IPS DF 6.9 (cell line): ENCODE measurements at regions not wholly inside any gene's neighbourhood (a gene's known extent, or its start where the extent isn't known, plus 50 kb on each side); places are given as distances from the start of the nearest gene placed in this dataset.

Experiments used
- DNase-seq: peaks from one replicate; pipeline ENCODE4 v3.0.0-alpha.2; 2013; ENCODE audit warnings: low read depth, low spot score
- H3K27ac ChIP-seq: one replicate; pipeline ENCODE4 v1.5.1; 2013; ENCODE audit warnings: low read length, control low read depth
- H3K27me3 ChIP-seq: 2 replicates; pipeline ENCODE4 v1.6.1; 2013; ENCODE audit warnings: mild to moderate bottlenecking, low read length; ENCODE audit not compliant: control insufficient read depth, insufficient read depth
- H3K36me3 ChIP-seq: 2 replicates; pipeline ENCODE4 v1.6.1; 2013; ENCODE audit warnings: low read length; ENCODE audit not compliant: control insufficient read depth, insufficient read depth
- H3K4me1 ChIP-seq: 2 replicates; pipeline ENCODE4 v1.6.1; 2013; ENCODE audit warnings: low read length; ENCODE audit not compliant: control insufficient read depth, insufficient read depth
- H3K4me3 ChIP-seq: 2 replicates; pipeline ENCODE4 v1.5.1; 2013; ENCODE audit warnings: mild to moderate bottlenecking, low read length
- H3K9me3 ChIP-seq: 2 replicates; pipeline ENCODE4 v1.6.1; 2013; ENCODE audit warnings: low read length, inconsistent platforms; ENCODE audit not compliant: control insufficient read depth, insufficient read depth
- WGBS: extraction: QIAGEN DNeasy Blood & Tissue Kit; methylation state at CpG from one replicate; pipeline ENCODE4 v1.1.7; 2013; ENCODE audit warnings: mixed read lengths, missing lambda C conversion rate; ENCODE audit not compliant: insufficient read length, insufficient coverage; 5-methylcytosine and 5-hydroxymethylcytosine counted together

DNA sequence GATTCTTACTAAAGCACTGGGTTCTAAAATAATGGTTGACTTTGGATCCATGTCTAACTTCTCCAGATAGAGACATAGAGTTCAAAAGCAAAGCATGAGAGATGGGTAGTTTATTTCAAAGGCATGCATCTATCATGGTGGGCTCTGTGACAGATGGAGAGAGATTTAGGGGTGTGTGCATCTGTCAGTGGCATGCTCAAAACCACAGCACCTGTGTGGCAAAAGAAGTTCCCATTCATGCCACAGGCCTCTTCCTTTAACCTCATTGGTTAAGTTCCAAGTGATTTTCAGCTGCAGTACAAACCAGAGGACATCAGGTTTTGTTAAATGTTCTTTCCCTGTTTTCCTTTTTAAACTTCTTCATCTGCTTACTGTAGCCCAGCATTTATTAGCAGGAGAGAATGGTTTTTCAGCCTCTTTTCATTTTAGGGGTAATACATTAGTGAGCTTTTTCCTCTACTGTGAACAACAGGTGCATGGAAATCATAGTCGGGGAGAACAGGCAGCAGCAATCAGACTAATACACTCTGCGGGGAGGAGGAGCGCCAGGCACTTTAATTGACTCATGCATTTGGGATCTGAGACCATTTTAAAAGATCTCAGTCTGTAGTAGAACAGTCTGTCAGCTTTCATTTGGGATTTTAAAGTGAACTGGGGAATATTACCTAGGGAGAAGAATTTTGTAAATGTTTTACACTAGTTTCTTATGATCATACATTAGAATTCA, 52.4 kb upstream of the UPP2 start:
- H3K4me1 ChIP-seq, result no peaks in the 10 kb centered on the region
- H3K9me3 ChIP-seq, result no peaks in the 10 kb centered on the region
- no peak overlapping the region for H3K4me3 ChIP-seq
- no CpG with 5 or more reads among the region's 3 CpGs for WGBS
- no peaks in the 10 kb centered on the region for H3K36me3 ChIP-seq
- no peaks in the 10 kb centered on the region for H3K27me3 ChIP-seq
- no peak for DNase-seq
- no peak overlapping the region for H3K27ac ChIP-seq

DNA sequence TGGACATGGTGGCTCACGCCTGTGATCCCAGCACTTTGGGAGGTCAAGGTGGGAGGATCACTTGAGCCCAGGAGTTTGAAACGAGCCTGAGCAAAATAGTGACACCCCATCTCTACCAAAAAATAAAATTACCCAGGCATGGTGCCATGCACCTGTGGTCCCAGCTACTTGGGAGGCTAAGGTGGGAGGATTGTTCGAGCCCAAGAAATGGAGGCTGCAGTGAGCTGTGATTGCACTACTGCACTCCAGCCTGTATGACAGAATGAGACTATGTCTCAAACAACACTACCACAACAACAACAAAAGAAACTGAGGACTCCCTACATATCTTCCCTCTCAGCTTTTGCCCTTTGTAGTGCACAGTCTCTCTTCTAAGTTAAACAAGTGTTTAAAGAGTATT, 53.3 kb upstream of the UPP2 start:
- no peaks in the 10 kb centered on the region for H3K4me1 ChIP-seq
- no peaks in the 10 kb centered on the region for H3K9me3 ChIP-seq
- H3K27me3 ChIP-seq, result no peaks in the 10 kb centered on the region
- no peak for DNase-seq
- no peak overlapping the region for H3K27ac ChIP-seq
- no peaks in the 10 kb centered on the region for H3K36me3 ChIP-seq
- no CpG with 5 or more reads among the region's 3 CpGs for WGBS
- H3K4me3 ChIP-seq, result no peak overlapping the region

DNA sequence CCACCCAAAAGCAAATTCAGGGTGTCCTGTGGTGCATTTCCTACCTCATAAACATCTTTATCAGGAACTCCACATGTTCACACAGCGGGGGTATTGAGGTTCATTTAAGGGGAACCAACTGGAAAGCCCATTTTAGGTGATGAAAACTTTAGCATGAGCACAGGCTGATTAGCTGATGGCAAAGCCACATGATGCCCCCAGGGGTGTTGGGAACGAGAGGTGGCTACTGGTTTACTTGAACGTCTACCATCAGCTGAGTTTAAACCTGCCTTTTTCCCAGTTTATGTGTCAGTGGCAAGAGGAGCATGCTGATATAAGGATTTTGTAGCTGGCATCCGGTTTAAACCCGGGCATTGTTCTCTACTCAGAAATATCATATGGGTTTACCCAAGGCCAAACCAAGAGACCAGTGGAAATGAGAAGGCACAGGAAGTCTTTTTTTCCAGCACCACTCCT, 54.5 kb upstream of the UPP2 start:
- Histone ChIP-seq H3K9me3 (no peaks in the 10 kb centered on the region), H3K4me1 (no peaks in the 10 kb centered on the region), H3K36me3 (no peaks in the 10 kb centered on the region), H3K27me3 (no peaks in the 10 kb centered on the region), H3K4me3 (no peak overlapping the region), H3K27ac (no peak overlapping the region)
- no CpG with 5 or more reads among the region's 5 CpGs for whole genome bisulfite sequencing
- DNase-seq, result no peak

DNA sequence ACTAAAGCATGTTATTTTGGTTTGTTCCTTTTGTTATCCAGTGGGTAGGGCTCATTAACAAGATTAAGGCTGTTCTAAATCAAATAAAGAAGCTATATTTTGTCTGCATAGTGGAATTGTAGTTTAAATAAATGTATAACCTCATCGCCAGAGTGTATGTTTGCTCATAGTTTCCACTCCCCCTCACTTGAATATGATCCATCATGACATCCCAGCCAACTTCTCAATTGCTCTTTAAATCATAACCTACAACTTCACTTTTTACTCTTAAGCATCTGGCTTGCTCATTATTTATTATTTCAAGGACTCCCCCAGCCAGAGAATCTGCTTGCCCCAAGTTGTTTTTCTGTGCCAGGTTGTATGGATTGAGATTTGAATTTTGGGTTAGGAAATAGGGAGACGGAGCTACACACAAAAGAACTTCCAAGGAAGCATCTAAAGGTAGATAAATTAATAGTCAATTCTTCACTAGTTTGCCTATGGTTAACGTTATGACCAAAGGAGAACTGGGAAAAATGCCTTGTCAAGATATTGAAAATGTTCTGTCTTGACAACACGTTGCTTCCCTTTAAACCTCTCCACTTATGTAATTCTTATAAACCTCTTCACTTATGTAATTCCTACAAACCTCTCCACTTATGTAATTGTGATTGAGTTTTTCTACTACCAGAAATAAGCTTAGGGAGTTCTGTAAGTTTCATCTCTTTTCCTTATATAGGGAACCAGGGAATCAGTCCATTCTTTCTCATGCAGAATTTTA, 55.4 kb upstream of the UPP2 start:
- H3K4me1 ChIP-seq, result no peaks in the 10 kb centered on the region
- H3K9me3 ChIP-seq, result no peaks in the 10 kb centered on the region
- no peaks in the 10 kb centered on the region for H3K36me3 ChIP-seq
- no peak overlapping the region for H3K4me3 ChIP-seq
- no peak for DNase-seq
- H3K27me3 ChIP-seq, result no peaks in the 10 kb centered on the region
- no CpG with 5 or more reads among the region's 4 CpGs for WGBS
- no peak overlapping the region for H3K27ac ChIP-seq

DNA sequence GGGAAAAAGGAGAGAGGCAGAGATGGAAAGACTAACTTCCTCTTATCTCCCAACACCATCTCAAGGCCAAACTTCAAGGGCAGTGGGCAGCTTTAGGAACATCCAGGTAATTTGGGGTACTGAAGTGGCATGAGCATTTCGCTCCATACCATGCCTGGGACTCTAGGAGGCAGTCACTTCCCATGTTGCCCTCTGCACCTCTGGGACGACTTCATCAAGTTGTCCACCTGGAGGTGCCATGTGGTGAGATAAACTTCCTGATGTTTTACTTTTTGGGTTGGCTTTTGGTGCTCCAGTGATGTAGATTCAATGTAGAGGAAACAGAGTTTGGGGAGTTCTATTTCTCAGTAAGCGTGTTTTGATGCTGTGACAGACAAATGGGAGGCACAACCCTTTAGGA, 56.3 kb upstream of the UPP2 start:
- no CpG with 5 or more reads among the region's 3 CpGs for WGBS
- no peaks in the 10 kb centered on the region for H3K4me1 ChIP-seq
- H3K9me3 ChIP-seq, result no peaks in the 10 kb centered on the region
- DNase-seq, result peak; percentile 39
- no peaks in the 10 kb centered on the region for H3K27me3 ChIP-seq
- H3K36me3 ChIP-seq, result no peaks in the 10 kb centered on the region
- no peak overlapping the region for H3K27ac ChIP-seq
- H3K4me3 ChIP-seq, result no peak overlapping the region

DNA sequence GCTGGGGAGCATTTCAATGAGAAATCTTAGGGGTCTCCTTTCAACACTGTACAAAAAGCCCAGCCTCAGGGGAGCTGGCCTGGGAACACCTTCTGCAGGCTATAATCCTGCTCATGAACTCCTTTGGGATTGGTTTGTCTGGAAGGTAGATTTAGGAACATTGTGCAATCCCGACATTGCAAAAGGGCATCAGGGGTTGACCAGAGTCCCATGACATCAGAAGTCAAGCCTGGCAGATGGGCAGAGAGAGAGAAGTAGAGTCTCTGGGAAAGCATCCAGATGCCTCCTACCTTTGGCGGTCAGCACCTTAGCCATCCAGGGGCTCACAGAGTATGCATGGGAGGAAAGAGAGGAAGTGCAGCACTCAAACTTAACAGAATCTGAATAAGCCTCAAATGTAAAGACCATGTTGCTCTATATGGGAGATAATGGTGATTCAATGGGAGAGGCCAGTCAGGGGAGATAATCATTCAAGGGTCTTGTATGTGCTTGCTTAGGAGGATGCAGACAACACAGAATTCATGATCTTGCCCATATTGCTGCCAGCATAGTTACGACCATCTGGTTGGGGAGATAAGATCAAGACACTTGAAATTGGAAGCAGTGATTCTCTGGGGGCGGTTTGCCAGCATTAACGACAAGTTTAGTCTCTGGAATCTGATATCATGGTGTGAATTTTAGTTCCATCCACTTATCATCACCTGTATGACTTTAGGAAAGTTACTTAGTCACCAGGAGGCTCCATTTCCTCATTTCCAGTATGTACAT, 58.3 kb upstream of the UPP2 start:
- H3K9me3 ChIP-seq, result no peaks in the 10 kb centered on the region
- no peaks in the 10 kb centered on the region for H3K27me3 ChIP-seq
- DNase-seq, result no peak
- H3K36me3 ChIP-seq, result no peaks in the 10 kb centered on the region
- H3K4me1 ChIP-seq, result no peaks in the 10 kb centered on the region
- no CpG with 5 or more reads among the region's 5 CpGs for WGBS
- H3K27ac ChIP-seq, result no peak overlapping the region
- H3K4me3 ChIP-seq, result no peak overlapping the region

DNA sequence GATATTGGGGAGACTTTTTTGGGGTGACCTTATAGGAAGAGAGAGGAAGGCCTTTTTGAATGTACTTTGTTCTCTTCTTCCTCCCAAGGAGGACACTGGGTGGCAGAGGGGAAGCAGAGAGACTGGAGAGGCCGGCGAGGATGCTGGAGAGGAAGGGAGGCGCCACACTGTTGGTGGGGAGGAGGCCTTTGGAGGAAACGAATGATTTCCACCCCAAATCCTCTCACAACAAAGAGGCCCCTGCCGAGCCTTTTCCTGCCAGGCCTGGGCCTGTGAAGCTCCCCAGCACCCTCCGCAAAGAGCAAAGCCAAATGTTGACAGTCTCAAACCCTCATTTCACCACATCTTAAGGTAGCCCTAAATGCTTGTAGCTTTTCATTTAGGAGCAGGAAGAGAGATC, 59.0 kb upstream of the UPP2 start:
- no peak for DNase-seq
- no CpG with 5 or more reads among the region's 6 CpGs for WGBS
- H3K9me3 ChIP-seq, result no peaks in the 10 kb centered on the region
- no peaks in the 10 kb centered on the region for H3K27me3 ChIP-seq
- no peak overlapping the region for H3K27ac ChIP-seq
- no peaks in the 10 kb centered on the region for H3K4me1 ChIP-seq
- no peaks in the 10 kb centered on the region for H3K36me3 ChIP-seq
- no peak overlapping the region for H3K4me3 ChIP-seq

DNA sequence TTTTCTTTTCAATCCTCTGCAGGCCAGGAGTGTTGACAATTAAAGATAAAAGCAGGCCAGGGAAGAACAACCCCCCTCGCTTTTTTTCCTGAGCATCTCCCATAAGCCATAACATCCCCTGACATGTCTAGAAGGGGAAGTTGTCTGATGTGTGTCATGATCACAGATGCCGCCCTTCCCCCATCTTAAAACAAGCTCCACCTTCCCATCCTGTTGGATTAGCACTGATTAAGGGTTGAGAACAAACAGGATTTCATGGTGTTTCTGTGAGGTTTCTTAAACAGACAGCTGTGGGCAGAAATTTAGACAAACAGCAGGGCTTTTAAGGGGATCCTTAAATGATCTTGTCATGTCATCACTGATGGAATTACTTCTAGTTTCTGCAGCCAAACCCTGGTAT, 59.4 kb upstream of the UPP2 start:
- Histone ChIP-seq H3K4me3 (no peak overlapping the region), H3K27me3 (no peaks in the 10 kb centered on the region), H3K36me3 (no peaks in the 10 kb centered on the region), H3K4me1 (no peaks in the 10 kb centered on the region), H3K27ac (no peak overlapping the region), H3K9me3 (no peaks in the 10 kb centered on the region)
- DNase-seq, result no peak
- no CpG with 5 or more reads among the region's 2 CpGs for WGBS

DNA sequence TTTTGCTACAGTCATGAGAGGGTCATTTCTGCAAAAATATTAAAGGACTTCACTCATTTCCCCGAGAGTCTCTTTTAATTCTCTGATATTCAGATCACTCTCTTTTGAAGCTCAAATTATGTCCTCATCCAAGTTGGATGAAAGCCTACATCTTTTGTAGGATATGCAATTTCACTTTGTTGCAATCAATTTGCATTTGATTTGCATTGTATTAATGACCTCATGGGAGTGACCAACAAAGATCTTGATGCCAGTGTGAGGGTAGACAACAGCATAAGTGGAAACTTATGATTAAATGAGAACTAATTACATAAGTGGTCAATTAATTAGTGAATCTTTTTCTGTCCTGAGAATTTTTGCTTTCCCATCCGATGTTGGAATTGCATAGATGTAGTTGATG, 60.3 kb upstream of the UPP2 start:
- no CpG with 5 or more reads among the region's 2 CpGs for WGBS
- no peaks in the 10 kb centered on the region for H3K9me3 ChIP-seq
- no peak overlapping the region for H3K27ac ChIP-seq
- no peak overlapping the region for H3K4me3 ChIP-seq
- H3K4me1 ChIP-seq, result no peaks in the 10 kb centered on the region
- H3K36me3 ChIP-seq, result no peaks in the 10 kb centered on the region
- H3K27me3 ChIP-seq, result no peaks in the 10 kb centered on the region
- no peak for DNase-seq

DNA sequence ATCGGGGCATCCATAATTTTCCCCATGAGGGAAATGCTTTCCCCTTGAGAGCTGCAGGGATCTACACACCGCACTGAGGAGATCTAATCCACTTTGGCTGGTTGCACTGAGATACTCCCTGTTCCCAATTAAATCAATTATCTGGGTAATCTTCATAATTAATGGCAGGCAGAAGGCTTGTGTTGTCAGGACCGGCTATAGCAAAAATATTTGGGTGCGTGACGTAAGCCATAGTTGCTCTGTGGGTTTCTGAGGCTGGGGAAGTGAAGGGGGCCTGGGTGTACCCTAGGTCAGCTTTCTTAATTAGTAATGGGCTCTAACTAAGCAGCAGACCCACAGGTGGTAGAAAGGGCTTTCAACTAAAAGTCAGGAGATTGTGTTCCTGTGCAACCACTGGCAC, 62.8 kb upstream of the UPP2 start:
- no CpG with 5 or more reads among the region's 5 CpGs for WGBS
- Histone ChIP-seq H3K4me1 (no peaks in the 10 kb centered on the region), H3K27ac (no peak overlapping the region), H3K27me3 (no peaks in the 10 kb centered on the region), H3K36me3 (no peaks in the 10 kb centered on the region), H3K4me3 (no peak overlapping the region), H3K9me3 (no peaks in the 10 kb centered on the region)
- DNase-seq, result no peak
